Duodenal mucosa (tissue), 2 donors: ENCODE measurements at regions not wholly inside any gene's neighbourhood (a gene's known extent, or its start where the extent isn't known, plus 50 kb on each side); places are given as distances from the start of the nearest gene placed in this dataset.
"Not testable (repeated sequence)": the region's sequence is repeated elsewhere in the genome, so short reads cannot be mapped to it uniquely, and the experiment has no call there.

Experiments
- H3K27ac ChIP-seq: one replicate; pipeline ENCODE4 v1.7.0; 2013; ENCODE audit warnings: low read depth, low read length
- H3K27me3 ChIP-seq, 2 donors: one replicate each; pipeline ENCODE4 v1.7.0; 2013; ENCODE audit warnings: low read length in 2 of 2, control low read depth in 1 of 2; ENCODE audit not compliant: insufficient read depth in 2 of 2, control insufficient read depth in 1 of 2
- H3K36me3 ChIP-seq, 2 donors: one replicate each; pipeline ENCODE4 v1.7.0; 2013; ENCODE audit warnings: low read length in 2 of 2, control low read depth in 1 of 2; ENCODE audit not compliant: insufficient read depth in 2 of 2, control insufficient read depth in 1 of 2
- H3K4me1 ChIP-seq, 2 donors: one replicate each; pipeline ENCODE4 v1.7.0; 2013; ENCODE audit warnings: low read length in 2 of 2, control low read depth in 1 of 2; ENCODE audit not compliant: insufficient read depth in 2 of 2, control insufficient read depth in 1 of 2
- H3K4me3 ChIP-seq, 2 donors: one replicate each; pipeline ENCODE4 v1.7.0; 2013; ENCODE audit warnings: low read length in 2 of 2, low read depth in 1 of 2
- H3K9ac ChIP-seq, 2 donors: one replicate each; pipeline ENCODE4 v1.7.0; 2013; ENCODE audit warnings: low read length in 2 of 2, low read depth in 1 of 2
- H3K9me3 ChIP-seq, 2 donors: one replicate each; pipeline ENCODE4 v1.7.0; 2013; ENCODE audit warnings: low read length in 2 of 2, control low read depth in 1 of 2; ENCODE audit not compliant: control insufficient read depth in 1 of 2

DNA sequence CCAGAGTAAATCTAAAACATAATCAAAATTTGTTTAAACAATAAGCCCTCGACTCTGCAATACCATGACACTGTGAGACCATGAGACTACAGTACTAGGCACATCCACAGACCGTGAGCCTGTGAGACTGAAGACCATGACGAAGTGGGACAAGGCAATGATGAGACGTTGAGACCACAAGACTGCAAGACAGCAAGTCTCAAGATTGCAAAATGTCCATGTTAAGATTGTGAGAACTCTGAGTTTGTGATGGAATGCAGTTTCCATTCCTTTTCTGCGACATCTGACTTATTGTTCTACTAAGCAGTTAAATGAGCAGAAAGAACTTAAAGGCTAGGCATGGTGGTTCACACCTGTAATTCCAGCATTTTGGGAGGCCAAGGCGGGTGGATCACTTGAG, 102.1 kb upstream of the PHACTR1 start:
- Histone ChIP-seq H3K27ac (no peak overlapping the region), H3K9ac (no peak overlapping the region), H3K9me3 (no peaks in the 10 kb centered on the region), H3K4me1 (no peaks in the 10 kb centered on the region), H3K27me3 (peaks cover 0 to 13% of the 10 kb centered on the region in 2 donors), H3K4me3 (no peak overlapping the region), H3K36me3 (no peaks in the 10 kb centered on the region)

DNA sequence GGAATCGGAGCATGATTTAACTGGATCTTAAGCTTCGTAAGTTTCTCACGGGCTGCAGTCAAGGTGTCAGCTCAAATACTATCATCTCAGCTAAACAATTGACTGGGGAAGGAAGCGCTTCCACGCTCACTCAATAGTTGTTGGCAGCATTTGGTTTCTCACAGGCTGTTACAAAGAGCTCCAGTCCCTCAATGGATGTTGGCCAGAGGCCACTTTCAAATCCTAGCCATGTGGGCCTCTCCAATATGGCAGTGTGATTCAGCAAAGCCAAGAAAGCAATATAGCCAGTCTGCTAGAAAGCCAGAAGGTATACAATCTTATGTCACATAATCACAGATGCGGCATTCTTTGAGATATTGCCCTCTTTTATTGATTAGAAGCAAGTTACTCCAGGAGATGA, 98.3 kb upstream of the PHACTR1 start:
- Histone ChIP-seq H3K4me1 (no peaks in the 10 kb centered on the region), H3K9ac (no peak overlapping the region), H3K4me3 (no peak overlapping the region), H3K36me3 (no peaks in the 10 kb centered on the region), H3K9me3 (no peaks in the 10 kb centered on the region), H3K27me3 (no peaks in the 10 kb centered on the region), H3K27ac (no peak overlapping the region)

DNA sequence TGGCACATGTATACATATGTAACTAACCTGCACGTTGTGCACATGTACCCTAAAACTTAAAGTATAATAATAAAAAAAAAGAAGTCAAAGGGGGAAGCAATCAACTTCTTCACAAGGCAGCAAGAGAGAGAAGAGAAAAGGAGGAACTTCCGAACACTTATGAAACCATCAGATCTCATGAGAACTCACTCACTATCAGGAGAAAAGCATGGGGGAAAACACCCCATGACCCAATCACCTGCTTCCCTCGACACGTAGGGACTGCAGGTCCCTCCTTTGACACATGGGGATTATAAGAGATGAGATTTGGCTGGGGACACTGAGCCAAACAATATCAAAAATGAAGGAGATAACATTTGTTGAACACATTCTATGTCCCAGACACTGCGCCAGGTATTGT, 94.8 kb upstream of the PHACTR1 start:
- no peak overlapping the region for H3K4me3 ChIP-seq
- H3K36me3 ChIP-seq, result no peaks in the 10 kb centered on the region
- no peaks in the 10 kb centered on the region for H3K9me3 ChIP-seq
- H3K4me1 ChIP-seq, result no peaks in the 10 kb centered on the region
- no peak overlapping the region for H3K9ac ChIP-seq
- no peaks in the 10 kb centered on the region for H3K27me3 ChIP-seq
- no peak overlapping the region for H3K27ac ChIP-seq

DNA sequence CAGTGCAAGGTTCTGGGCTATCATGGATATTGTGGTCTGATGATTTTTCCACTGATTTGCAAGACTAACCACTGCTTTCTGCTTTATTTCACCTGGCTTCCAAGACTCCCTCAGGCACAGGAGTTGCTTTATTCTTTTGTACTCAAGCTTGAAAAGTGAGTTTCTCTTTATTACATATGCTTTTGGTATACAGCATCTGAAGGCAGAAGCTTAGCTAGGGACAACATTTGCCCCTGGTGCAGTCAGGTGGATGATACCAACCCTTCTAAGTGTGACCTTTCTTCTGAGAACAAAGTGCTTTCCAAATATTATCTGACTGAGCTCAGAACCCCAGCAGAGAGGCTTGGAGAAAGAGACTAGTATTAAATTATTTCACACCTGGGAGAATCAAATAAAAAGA, 94.0 kb upstream of the PHACTR1 start:
- no peak overlapping the region for H3K27ac ChIP-seq
- no peaks in the 10 kb centered on the region for H3K9me3 ChIP-seq
- no peaks in the 10 kb centered on the region for H3K4me1 ChIP-seq
- no peak overlapping the region for H3K4me3 ChIP-seq
- no peaks in the 10 kb centered on the region for H3K36me3 ChIP-seq
- no peaks in the 10 kb centered on the region for H3K27me3 ChIP-seq
- H3K9ac ChIP-seq, result no peak overlapping the region

DNA sequence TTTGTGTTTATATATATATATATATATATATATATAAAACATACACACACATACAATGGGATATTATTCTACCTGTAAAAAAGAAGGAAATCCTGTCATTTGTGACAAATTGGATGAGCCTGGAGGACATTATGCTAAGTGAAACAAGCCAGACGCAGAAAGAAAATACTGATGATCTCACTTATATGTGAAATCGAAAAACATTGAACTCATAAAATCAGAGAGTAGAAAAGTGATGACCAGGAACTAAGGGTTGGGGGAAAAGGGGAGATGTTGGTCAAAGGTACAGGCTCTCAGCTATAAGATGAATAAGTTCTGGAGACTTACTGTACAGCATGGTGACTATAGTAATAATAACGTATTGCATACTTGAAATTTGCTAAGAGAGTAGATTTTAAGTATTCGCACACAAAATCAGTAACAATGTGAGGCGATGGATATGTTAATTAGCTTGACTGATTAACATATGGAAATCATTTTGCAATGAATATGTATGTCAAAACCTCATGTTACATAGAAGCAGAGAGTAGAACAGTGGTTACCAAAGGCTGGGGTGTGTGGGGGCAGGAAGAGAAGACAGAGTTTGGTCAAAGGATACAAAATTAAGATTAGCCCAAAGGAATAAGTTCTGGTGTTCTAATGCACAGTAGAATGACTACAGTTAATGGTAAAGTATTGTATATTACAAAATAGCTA, 92.3 kb upstream of the PHACTR1 start:
- H3K9ac ChIP-seq, result no peak overlapping the region
- H3K27me3 ChIP-seq, result no peaks in the 10 kb centered on the region
- H3K4me3 ChIP-seq, result no peak overlapping the region
- no peak overlapping the region for H3K27ac ChIP-seq
- no peaks in the 10 kb centered on the region for H3K9me3 ChIP-seq
- H3K4me1 ChIP-seq, result no peaks in the 10 kb centered on the region
- H3K36me3 ChIP-seq, result no peaks in the 10 kb centered on the region

DNA sequence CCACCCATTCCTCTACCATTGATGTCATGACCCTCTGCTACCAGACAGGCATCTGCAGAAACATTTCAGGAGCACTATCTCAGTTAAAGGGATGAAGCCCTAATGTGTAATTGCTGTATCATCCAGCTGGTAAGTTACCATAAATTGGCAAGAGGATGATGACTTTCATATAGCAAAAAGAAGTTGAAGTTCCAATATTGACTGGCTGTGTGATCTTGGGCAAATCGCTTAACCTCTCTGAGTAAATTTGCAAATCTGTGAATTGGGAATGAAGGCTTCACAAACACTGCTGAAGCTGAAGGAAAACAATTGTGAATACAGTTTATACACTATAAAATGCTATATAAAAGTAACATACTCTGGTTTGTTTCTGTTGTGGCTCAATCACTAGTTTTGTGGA, 89.5 kb upstream of the PHACTR1 start:
- H3K27me3 ChIP-seq, result no peaks in the 10 kb centered on the region
- H3K36me3 ChIP-seq, result no peaks in the 10 kb centered on the region
- H3K9me3 ChIP-seq, result no peaks in the 10 kb centered on the region
- H3K4me1 ChIP-seq, result no peaks in the 10 kb centered on the region
- no peak overlapping the region for H3K4me3 ChIP-seq
- H3K27ac ChIP-seq, result no peak overlapping the region
- H3K9ac ChIP-seq, result no peak overlapping the region

DNA sequence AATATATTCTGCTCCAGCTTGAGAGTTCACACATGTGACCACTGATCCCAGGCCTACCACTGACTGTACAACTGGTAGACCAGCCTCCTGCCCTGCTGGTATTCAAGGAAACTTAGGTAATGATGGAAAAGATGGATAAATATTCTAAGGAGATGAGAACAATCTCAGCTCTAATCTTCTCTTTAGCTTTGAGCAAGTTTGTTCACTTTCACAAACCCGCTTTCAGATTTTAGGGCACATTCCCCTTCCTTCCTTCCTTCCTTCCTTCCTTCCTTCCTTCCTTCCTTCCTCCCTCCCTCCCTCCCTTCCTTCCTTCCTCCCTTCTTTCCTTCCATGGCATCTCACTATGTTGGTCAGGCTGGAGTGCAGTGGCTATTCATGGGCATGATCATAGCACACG, 88.2 kb upstream of the PHACTR1 start:
- Histone ChIP-seq H3K27me3 (no peaks in the 10 kb centered on the region), H3K9ac (no peak overlapping the region), H3K4me3 (no peak overlapping the region), H3K27ac (no peak overlapping the region), H3K36me3 (no peaks in the 10 kb centered on the region), H3K4me1 (no peaks in the 10 kb centered on the region), H3K9me3 (no peaks in the 10 kb centered on the region)

DNA sequence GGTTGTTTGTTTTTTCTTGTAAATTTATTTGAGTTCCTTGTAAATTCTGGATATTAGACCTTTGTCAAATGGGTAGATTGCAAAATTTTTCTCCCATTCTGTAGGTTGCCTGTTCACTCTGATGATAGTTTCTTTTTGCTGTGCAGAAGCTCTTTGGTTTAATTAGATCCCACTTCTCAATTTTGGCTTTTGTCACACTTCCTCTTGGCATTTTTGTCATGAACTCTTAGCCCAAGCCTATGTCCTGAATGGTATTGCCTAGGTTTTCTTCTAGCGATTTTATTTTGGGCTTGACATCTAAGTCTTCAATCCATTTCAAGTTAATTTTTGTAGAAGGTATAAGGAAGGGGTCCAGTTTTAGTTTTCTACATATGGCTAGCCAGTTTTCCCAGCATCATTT, 82.8 kb upstream of the PHACTR1 start:
- not testable (repeated sequence) for H3K27ac ChIP-seq, H3K4me1 ChIP-seq, H3K4me3 ChIP-seq, H3K9ac ChIP-seq, H3K36me3 ChIP-seq, H3K27me3 ChIP-seq, H3K9me3 ChIP-seq

DNA sequence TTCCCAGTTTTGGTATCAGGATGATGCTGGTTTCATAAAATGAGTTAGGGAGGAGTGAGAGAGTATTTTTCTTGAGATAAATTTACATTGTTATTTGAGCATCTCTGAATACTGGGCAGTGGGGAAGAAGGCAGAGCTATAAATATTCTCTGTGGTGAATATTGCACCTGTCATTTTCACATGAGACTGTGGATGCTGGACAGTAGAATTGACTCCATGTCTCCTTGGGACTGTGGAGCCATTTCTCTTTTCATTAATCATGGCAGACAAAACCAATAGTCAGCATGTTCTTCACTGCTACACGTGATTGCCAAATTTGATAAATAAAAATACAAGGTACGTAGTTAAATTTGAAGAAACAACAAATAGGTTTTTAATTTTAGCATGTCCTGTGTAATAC, 81.2 kb upstream of the PHACTR1 start:
- no peaks in the 10 kb centered on the region for H3K36me3 ChIP-seq
- H3K9ac ChIP-seq, result no peak overlapping the region
- no peak overlapping the region for H3K4me3 ChIP-seq
- H3K4me1 ChIP-seq, result no peaks in the 10 kb centered on the region
- H3K9me3 ChIP-seq, result peaks cover 0 to 2% of the 10 kb centered on the region in 2 donors
- H3K27ac ChIP-seq, result no peak overlapping the region
- H3K27me3 ChIP-seq, result peaks cover 0 to 3% of the 10 kb centered on the region in 2 donors

DNA sequence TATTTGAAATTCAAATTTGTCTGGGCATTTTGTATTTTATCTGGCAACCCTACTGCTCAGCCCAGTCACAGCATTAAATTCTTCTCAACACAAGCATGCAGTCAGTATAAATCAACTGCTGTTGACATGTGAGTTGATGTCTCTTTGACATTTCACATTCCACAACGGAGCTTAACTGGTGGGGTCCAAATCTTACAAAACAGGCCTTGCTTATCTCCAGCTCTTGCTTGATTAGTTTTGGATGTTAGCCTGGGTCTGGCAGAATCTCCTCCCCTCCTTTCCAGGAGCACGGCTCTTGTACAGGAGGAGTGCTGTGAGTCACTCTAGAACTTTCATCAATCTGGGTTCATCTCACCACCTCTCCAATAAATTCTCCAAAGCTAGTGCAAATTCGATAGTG, 80.8 kb upstream of the PHACTR1 start:
- Histone ChIP-seq H3K27me3 (peaks cover 0 to 3% of the 10 kb centered on the region in 2 donors), H3K9me3 (peaks cover 0 to 5% of the 10 kb centered on the region in 2 donors), H3K27ac (no peak overlapping the region), H3K9ac (no peak overlapping the region), H3K4me1 (no peaks in the 10 kb centered on the region), H3K4me3 (no peak overlapping the region), H3K36me3 (no peaks in the 10 kb centered on the region)

DNA sequence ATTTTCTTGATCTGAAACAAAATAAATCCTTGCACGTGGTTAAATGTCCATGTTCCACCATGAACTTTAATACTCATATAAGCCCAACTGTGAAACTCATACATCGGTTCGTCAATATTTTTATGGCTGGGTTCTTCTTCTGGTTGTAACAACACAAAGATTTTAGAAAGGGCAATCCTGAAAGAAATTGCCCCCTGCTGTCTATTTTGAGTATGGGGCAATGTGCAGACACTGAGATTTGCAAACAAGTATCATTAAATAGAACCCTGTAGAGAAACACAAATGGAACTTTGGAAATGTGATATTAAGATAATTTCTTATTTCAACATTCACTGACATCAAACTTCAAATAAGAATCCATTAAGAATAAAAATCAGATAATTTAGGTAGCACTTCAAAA, 80.2 kb upstream of the PHACTR1 start:
- Histone ChIP-seq H3K4me1 (no peaks in the 10 kb centered on the region), H3K9me3 (peaks cover 0 to 5% of the 10 kb centered on the region in 2 donors), H3K4me3 (no peak overlapping the region), H3K27ac (no peak overlapping the region), H3K36me3 (no peaks in the 10 kb centered on the region), H3K9ac (no peak overlapping the region), H3K27me3 (peaks cover 0 to 3% of the 10 kb centered on the region in 2 donors)
